Lower leg skin (tissue), 3 donors: ENCODE measurements at regions not wholly inside any gene's neighbourhood (a gene's known extent, or its start where the extent isn't known, plus 50 kb on each side); places are given as distances from the start of the nearest gene placed in this dataset.

ENCODE experiments used
- POLR2A ChIP-seq, 2 donors: fragments of 450-650 bp; IDR thresholded peaks; one replicate each; pipeline ENCODE4 v1.6.1; 2016 to 2017; ENCODE audit warnings: antibody characterized with exemption in 2 of 2, mild to moderate bottlenecking in 1 of 2, moderate library complexity in 1 of 2
- TF ChIP-seq, protein P1 (sequence below), 3 donors: fragments of 450-650 bp; IDR thresholded peaks; one replicate each; pipeline ENCODE4 v1.5.1; 2016; ENCODE audit warnings: antibody characterized with exemption in 3 of 3, mild to moderate bottlenecking in 3 of 3, moderate library complexity in 2 of 3

DNA sequence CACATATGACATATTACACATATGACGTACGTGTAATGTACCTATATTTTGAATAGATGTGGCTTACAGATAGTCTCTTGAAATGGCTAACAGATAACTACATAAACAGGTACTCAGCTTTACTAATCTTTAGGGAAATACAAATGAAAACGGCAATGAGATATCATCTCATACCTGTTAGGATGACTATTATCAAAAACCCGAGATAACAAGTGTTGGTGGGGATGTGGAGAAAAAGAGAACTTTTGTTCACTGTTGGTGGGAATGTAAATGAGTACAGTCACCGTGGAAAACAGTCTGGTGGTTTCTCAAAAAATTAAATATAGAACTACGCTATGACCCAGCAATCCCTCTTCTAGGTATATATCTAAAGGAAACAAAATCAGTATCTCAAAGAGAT lies 247.6 kb downstream of the ETS1 start:
- TF ChIP-seq, protein P1, sequence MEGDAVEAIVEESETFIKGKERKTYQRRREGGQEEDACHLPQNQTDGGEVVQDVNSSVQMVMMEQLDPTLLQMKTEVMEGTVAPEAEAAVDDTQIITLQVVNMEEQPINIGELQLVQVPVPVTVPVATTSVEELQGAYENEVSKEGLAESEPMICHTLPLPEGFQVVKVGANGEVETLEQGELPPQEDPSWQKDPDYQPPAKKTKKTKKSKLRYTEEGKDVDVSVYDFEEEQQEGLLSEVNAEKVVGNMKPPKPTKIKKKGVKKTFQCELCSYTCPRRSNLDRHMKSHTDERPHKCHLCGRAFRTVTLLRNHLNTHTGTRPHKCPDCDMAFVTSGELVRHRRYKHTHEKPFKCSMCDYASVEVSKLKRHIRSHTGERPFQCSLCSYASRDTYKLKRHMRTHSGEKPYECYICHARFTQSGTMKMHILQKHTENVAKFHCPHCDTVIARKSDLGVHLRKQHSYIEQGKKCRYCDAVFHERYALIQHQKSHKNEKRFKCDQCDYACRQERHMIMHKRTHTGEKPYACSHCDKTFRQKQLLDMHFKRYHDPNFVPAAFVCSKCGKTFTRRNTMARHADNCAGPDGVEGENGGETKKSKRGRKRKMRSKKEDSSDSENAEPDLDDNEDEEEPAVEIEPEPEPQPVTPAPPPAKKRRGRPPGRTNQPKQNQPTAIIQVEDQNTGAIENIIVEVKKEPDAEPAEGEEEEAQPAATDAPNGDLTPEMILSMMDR (IDR thresholded peaks at IDR 0.05) = no peak
- no peak for TF ChIP-seq POLR2A (IDR thresholded peaks at IDR 0.05)
